ENCODE measurements at regions not wholly inside any gene's neighbourhood (a gene's known extent, or its start where the extent isn't known, plus 50 kb on each side); places are given as distances from the start of the nearest gene placed in this dataset.
"Not testable (repeated sequence)": the region's sequence is repeated elsewhere in the genome, so short reads cannot be mapped to it uniquely, and the experiment has no call there.

- CTCF ChIA-PET; H3K9me3 Mint-ChIP-seq (ENCODE audit: low read depth); DNase-seq; POLR2A ChIA-PET; ATAC-seq; H3K27me3 Mint-ChIP-seq; H3K27ac Mint-ChIP-seq; intact Hi-C loops (cut with DNase I, micrococcal nuclease); H3K4me1 Mint-ChIP-seq; H3K4me3 Mint-ChIP-seq; H3K36me3 Mint-ChIP-seq (ENCODE audit: low read depth): not testable (repeated sequence)
These were observed 704.5 kb upstream of the TPTE start for GRCh38 chr21:9816734-9817334.

- H3K36me3 Mint-ChIP-seq (ENCODE audit: low read depth); H3K4me1 Mint-ChIP-seq; H3K27ac Mint-ChIP-seq; H3K4me3 Mint-ChIP-seq; H3K27me3 Mint-ChIP-seq; H3K9me3 Mint-ChIP-seq (ENCODE audit: low read depth); POLR2A ChIA-PET; intact Hi-C loops (cut with DNase I, micrococcal nuclease); DNase-seq; ATAC-seq; CTCF ChIA-PET: not testable (repeated sequence)
These were observed 703.4 kb upstream of the TPTE start for GRCh38 chr21:9817841-9818441.

GRCh38 chr21:9819549-9820192 is 701.7 kb upstream of the TPTE start:
- DNase-seq; H3K27ac Mint-ChIP-seq; ATAC-seq; H3K9me3 Mint-ChIP-seq (ENCODE audit: low read depth); H3K36me3 Mint-ChIP-seq (ENCODE audit: low read depth); POLR2A ChIA-PET; H3K27me3 Mint-ChIP-seq; CTCF ChIA-PET; H3K4me3 Mint-ChIP-seq; H3K4me1 Mint-ChIP-seq; intact Hi-C loops (cut with DNase I, micrococcal nuclease): not testable (repeated sequence)

- DNase-seq; H3K36me3 Mint-ChIP-seq (ENCODE audit: low read depth); CTCF ChIA-PET; H3K27ac Mint-ChIP-seq; POLR2A ChIA-PET; intact Hi-C loops (cut with DNase I, micrococcal nuclease); ATAC-seq; H3K4me3 Mint-ChIP-seq; H3K9me3 Mint-ChIP-seq (ENCODE audit: low read depth); H3K4me1 Mint-ChIP-seq; H3K27me3 Mint-ChIP-seq: not testable (repeated sequence)
These were observed 700.8 kb upstream of the TPTE start for GRCh38 chr21:9820579-9820978.

- H3K4me3 Mint-ChIP-seq; H3K36me3 Mint-ChIP-seq (ENCODE audit: low read depth); CTCF ChIA-PET; H3K27me3 Mint-ChIP-seq; DNase-seq; ATAC-seq; POLR2A ChIA-PET; H3K4me1 Mint-ChIP-seq; H3K9me3 Mint-ChIP-seq (ENCODE audit: low read depth); intact Hi-C loops (cut with DNase I, micrococcal nuclease); H3K27ac Mint-ChIP-seq: not testable (repeated sequence)
These were observed 699.9 kb upstream of the TPTE start for GRCh38 chr21:9821472-9821871.

- H3K27ac Mint-ChIP-seq; H3K27me3 Mint-ChIP-seq; H3K4me1 Mint-ChIP-seq; H3K4me3 Mint-ChIP-seq; H3K9me3 Mint-ChIP-seq (ENCODE audit: low read depth); DNase-seq; ATAC-seq; intact Hi-C loops (cut with DNase I, micrococcal nuclease); H3K36me3 Mint-ChIP-seq (ENCODE audit: low read depth); POLR2A ChIA-PET; CTCF ChIA-PET: not testable (repeated sequence)
These were observed 699.1 kb upstream of the TPTE start for GRCh38 chr21:9822093-9822820.

GRCh38 chr21:9823197-9824157 is 697.9 kb upstream of the TPTE start:
- intact Hi-C loops (cut with DNase I, micrococcal nuclease); ATAC-seq; H3K36me3 Mint-ChIP-seq (ENCODE audit: low read depth); POLR2A ChIA-PET; H3K27me3 Mint-ChIP-seq; CTCF ChIA-PET; DNase-seq; H3K4me1 Mint-ChIP-seq; H3K4me3 Mint-ChIP-seq; H3K9me3 Mint-ChIP-seq (ENCODE audit: low read depth); H3K27ac Mint-ChIP-seq: not testable (repeated sequence)

- ATAC-seq; H3K9me3 Mint-ChIP-seq (ENCODE audit: low read depth); DNase-seq; H3K4me1 Mint-ChIP-seq; H3K36me3 Mint-ChIP-seq (ENCODE audit: low read depth); H3K27ac Mint-ChIP-seq; CTCF ChIA-PET; H3K27me3 Mint-ChIP-seq; POLR2A ChIA-PET; H3K4me3 Mint-ChIP-seq; intact Hi-C loops (cut with DNase I, micrococcal nuclease): not testable (repeated sequence)
These were observed 690.6 kb upstream of the TPTE start for GRCh38 chr21:9830801-9831200.

GRCh38 chr21:9832751-9833150 is 688.6 kb upstream of the TPTE start:
- POLR2A ChIA-PET; H3K9me3 Mint-ChIP-seq (ENCODE audit: low read depth); H3K4me3 Mint-ChIP-seq; DNase-seq; H3K27ac Mint-ChIP-seq; CTCF ChIA-PET; ATAC-seq; intact Hi-C loops (cut with DNase I, micrococcal nuclease); H3K4me1 Mint-ChIP-seq; H3K27me3 Mint-ChIP-seq; H3K36me3 Mint-ChIP-seq (ENCODE audit: low read depth): not testable (repeated sequence)

GRCh38 chr21:9836547-9836946 is 684.8 kb upstream of the TPTE start:
- H3K9me3 Mint-ChIP-seq (ENCODE audit: low read depth) = peaks cover 19% of the 10 kb centered on the region
- H3K36me3 Mint-ChIP-seq (ENCODE audit: low read depth); H3K27ac Mint-ChIP-seq; DNase-seq; CTCF ChIA-PET; POLR2A ChIA-PET; H3K4me3 Mint-ChIP-seq; H3K4me1 Mint-ChIP-seq; ATAC-seq; H3K27me3 Mint-ChIP-seq; intact Hi-C loops (cut with DNase I, micrococcal nuclease): not testable (repeated sequence)

GRCh38 chr21:9837001-9837400 is 684.4 kb upstream of the TPTE start:
- H3K36me3 Mint-ChIP-seq (ENCODE audit: low read depth); intact Hi-C loops (cut with DNase I, micrococcal nuclease); ATAC-seq; H3K27me3 Mint-ChIP-seq; CTCF ChIA-PET; H3K4me3 Mint-ChIP-seq; H3K4me1 Mint-ChIP-seq; POLR2A ChIA-PET; DNase-seq; H3K27ac Mint-ChIP-seq: not testable (repeated sequence)
- H3K9me3 Mint-ChIP-seq (ENCODE audit: low read depth) = peaks cover 19% of the 10 kb centered on the region

Measured in activated CD4-positive, alpha-beta T cell treated with anti-CD3 and anti-CD28 coated beads for 36 hours (primary cell).